ENCODE measurements at regions not wholly inside any gene's neighbourhood (a gene's known extent, or its start where the extent isn't known, plus 50 kb on each side); places are given as distances from the start of the nearest gene placed in this dataset.

DNA sequence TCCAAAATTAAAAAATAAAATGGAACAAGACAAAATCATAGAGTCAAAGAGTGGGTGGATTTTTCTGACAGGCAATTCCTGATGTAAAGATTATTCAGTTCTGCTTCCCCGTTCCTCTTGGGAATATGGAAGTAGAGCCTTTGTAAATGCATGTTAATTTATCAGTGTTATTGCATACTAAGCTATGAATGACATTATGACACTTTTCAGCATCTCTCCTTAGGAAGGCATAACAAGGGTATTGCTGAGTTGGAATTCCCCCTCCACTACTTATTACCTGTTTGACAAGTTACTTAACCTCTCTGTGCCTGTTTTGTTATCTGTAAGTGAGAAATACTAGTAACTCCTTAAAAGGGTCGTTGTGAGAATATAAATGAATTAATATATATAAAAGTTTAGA, 640.4 kb downstream of the LMO4 start:
- Histone ChIP-seq H3K27me3 (ENCODE audit: insufficient read depth, poor library complexity, severe bottlenecking) (no peaks in the 10 kb centered on the region), H3K27ac (replicated peaks) (no peak overlapping the region), H3K4me3 (replicated peaks; ENCODE audit: insufficient read depth, low read length) (no peak overlapping the region)
- TF ChIP-seq, protein P1, sequence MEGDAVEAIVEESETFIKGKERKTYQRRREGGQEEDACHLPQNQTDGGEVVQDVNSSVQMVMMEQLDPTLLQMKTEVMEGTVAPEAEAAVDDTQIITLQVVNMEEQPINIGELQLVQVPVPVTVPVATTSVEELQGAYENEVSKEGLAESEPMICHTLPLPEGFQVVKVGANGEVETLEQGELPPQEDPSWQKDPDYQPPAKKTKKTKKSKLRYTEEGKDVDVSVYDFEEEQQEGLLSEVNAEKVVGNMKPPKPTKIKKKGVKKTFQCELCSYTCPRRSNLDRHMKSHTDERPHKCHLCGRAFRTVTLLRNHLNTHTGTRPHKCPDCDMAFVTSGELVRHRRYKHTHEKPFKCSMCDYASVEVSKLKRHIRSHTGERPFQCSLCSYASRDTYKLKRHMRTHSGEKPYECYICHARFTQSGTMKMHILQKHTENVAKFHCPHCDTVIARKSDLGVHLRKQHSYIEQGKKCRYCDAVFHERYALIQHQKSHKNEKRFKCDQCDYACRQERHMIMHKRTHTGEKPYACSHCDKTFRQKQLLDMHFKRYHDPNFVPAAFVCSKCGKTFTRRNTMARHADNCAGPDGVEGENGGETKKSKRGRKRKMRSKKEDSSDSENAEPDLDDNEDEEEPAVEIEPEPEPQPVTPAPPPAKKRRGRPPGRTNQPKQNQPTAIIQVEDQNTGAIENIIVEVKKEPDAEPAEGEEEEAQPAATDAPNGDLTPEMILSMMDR (IDR thresholded peaks at IDR 0.05; ENCODE audit: insufficient read depth, low read length): no peak
- no peak for TF ChIP-seq POLR2AphosphoS5 (IDR thresholded peaks at IDR 0.05; ENCODE audit: low read depth)
- TF ChIP-seq GABPA (IDR thresholded peaks at IDR 0.05; ENCODE audit: low read depth): no peak
- no peak for DNase-seq (ENCODE audit: low read depth in 1 of 2, low spot score in 1 of 2)

DNA sequence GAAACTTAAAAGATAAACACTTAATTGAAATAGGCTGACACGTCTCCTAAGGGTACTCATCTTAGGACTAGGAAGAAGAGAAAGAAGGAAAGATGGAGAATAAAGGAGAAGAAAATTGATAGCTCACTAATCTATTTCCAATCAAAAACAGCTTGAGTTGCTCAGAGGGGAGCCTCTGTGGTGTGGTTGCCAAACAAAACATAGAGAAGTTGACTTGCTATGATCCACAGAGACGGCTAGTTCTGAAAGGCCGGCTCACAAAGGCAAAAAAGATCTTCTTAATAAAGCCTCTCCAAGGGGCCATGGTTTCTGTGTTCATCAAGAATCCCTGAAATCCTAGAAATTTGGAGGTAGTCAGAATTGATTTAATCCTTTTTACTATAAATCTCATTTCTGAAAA, 644.1 kb downstream of the LMO4 start:
- H3K27ac ChIP-seq (replicated peaks): no peak overlapping the region
- TF ChIP-seq, protein P1 (IDR thresholded peaks at IDR 0.05; ENCODE audit: insufficient read depth, low read length): no peak
- no peak for TF ChIP-seq POLR2AphosphoS5 (IDR thresholded peaks at IDR 0.05; ENCODE audit: low read depth)
- no peak for TF ChIP-seq SPI1 (IDR thresholded peaks at IDR 0.05; ENCODE audit: borderline replicate concordance, low read depth)
- TF ChIP-seq, protein P2, sequence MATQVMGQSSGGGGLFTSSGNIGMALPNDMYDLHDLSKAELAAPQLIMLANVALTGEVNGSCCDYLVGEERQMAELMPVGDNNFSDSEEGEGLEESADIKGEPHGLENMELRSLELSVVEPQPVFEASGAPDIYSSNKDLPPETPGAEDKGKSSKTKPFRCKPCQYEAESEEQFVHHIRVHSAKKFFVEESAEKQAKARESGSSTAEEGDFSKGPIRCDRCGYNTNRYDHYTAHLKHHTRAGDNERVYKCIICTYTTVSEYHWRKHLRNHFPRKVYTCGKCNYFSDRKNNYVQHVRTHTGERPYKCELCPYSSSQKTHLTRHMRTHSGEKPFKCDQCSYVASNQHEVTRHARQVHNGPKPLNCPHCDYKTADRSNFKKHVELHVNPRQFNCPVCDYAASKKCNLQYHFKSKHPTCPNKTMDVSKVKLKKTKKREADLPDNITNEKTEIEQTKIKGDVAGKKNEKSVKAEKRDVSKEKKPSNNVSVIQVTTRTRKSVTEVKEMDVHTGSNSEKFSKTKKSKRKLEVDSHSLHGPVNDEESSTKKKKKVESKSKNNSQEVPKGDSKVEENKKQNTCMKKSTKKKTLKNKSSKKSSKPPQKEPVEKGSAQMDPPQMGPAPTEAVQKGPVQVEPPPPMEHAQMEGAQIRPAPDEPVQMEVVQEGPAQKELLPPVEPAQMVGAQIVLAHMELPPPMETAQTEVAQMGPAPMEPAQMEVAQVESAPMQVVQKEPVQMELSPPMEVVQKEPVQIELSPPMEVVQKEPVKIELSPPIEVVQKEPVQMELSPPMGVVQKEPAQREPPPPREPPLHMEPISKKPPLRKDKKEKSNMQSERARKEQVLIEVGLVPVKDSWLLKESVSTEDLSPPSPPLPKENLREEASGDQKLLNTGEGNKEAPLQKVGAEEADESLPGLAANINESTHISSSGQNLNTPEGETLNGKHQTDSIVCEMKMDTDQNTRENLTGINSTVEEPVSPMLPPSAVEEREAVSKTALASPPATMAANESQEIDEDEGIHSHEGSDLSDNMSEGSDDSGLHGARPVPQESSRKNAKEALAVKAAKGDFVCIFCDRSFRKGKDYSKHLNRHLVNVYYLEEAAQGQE (IDR thresholded peaks at IDR 0.05; ENCODE audit: insufficient replicate concordance, low read depth): no peak
- no peak for TF ChIP-seq GABPA (IDR thresholded peaks at IDR 0.05; ENCODE audit: low read depth)
- no peak for DNase-seq (ENCODE audit: low read depth in 1 of 2, low spot score in 1 of 2)

DNA sequence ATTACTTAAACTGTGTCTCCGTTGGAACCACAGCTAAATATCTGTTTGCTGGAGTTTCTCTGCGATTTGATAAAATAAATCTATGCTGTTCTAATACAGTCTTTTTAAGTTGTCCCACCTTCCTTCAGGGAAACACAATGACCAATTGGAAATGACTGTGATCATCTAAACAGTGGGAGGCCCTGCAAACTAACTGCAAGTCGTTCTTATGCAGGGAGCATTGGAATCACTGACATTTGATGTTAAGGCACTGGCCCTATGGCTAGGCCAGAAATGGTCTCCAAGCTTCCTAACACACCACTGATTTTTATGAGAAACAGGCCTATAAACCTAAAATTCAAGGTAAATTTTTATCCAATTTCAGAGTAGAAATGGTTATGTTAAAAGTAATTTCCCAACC, 645.2 kb downstream of the LMO4 start:
- H3K4me3 ChIP-seq (replicated peaks; ENCODE audit: insufficient read depth, low read length): no peak overlapping the region
- no peak overlapping the region for H3K27ac ChIP-seq (replicated peaks)
- no peak for TF ChIP-seq POLR2AphosphoS5 (IDR thresholded peaks at IDR 0.05; ENCODE audit: low read depth)
- H3K27me3 ChIP-seq (ENCODE audit: insufficient read depth, poor library complexity, severe bottlenecking): peaks cover 2% of the 10 kb centered on the region
- no peak for DNase-seq (ENCODE audit: low read depth in 1 of 2, low spot score in 1 of 2)

More for the DNA sequence above, 644.1 kb downstream of the LMO4 start:
- Histone ChIP-seq H3K4me3 (replicated peaks; ENCODE audit: insufficient read depth, low read length) (no peak overlapping the region), H3K27me3 (ENCODE audit: insufficient read depth, poor library complexity, severe bottlenecking) (no peaks in the 10 kb centered on the region)

DNA sequence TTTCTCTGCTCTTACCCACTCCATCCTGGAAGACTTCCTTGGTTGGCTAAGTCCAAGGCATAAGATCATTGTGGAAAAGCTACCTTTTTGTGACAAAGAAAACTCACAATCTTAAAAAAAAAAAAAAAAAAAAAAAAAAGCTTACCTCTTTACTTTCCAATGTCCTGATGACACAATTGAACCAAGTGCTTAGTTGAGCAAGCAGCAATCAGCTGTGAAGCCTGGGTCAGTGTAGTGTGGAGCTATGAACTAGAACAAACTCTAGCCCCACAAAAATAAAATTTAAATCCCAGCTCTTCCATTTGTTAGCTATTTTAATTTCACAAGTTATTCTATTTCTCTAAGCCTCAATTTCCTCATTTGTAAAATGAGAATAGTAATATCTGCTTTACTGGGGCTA, 647.6 kb downstream of the LMO4 start:
- peaks cover 2% of the 10 kb centered on the region for H3K27me3 ChIP-seq (ENCODE audit: insufficient read depth, poor library complexity, severe bottlenecking)
- TF ChIP-seq POLR2AphosphoS5 (IDR thresholded peaks at IDR 0.05; ENCODE audit: low read depth) (no peak), SPI1 (IDR thresholded peaks at IDR 0.05; ENCODE audit: borderline replicate concordance, low read depth) (no peak), GABPA (IDR thresholded peaks at IDR 0.05; ENCODE audit: low read depth) (no peak)
- TF ChIP-seq, protein P2 (IDR thresholded peaks at IDR 0.05; ENCODE audit: insufficient replicate concordance, low read depth): no peak
- TF ChIP-seq, protein P1 (IDR thresholded peaks at IDR 0.05; ENCODE audit: insufficient read depth, low read length): no peak
- DNase-seq (ENCODE audit: low read depth in 1 of 2, low spot score in 1 of 2): no peak
- H3K4me3 ChIP-seq (replicated peaks; ENCODE audit: insufficient read depth, low read length): no peak overlapping the region
- H3K27ac ChIP-seq (replicated peaks): no peak overlapping the region

All from HL-60 (cell line).